ENCODE measurements at regions not wholly inside any gene's neighbourhood (a gene's known extent, or its start where the extent isn't known, plus 50 kb on each side); places are given as distances from the start of the nearest gene placed in this dataset.

- ATAC-seq (peak; percentile 56), DNase-seq (peak in 1 of 3 donors; percentile 13)
- no peaks in the 10 kb centered on the region for H3K4me1 ChIP-seq (ENCODE audit: low read depth)
- H3K9me3 ChIP-seq, result no peaks in the 10 kb centered on the region
- no peaks in the 10 kb centered on the region for H3K36me3 ChIP-seq (ENCODE audit: low read depth)
- H3K4me3 ChIP-seq, result no peak overlapping the region
- TF ChIP-seq CTCF (IDR thresholded peaks at IDR 0.05), result no peak
- intact Hi-C loops (cut with DNase I, micrococcal nuclease), result no loop called here
Measured at GRCh38 chr4:175951794-175952193, 113.8 kb upstream of the WDR17 start.

- H3K9me3 ChIP-seq, result no peaks in the 10 kb centered on the region
- no peak for ATAC-seq
- no peak overlapping the region for H3K4me3 ChIP-seq
- no peak for TF ChIP-seq CTCF (IDR thresholded peaks at IDR 0.05)
- H3K36me3 ChIP-seq (ENCODE audit: low read depth), result no peaks in the 10 kb centered on the region
- intact Hi-C loops (cut with DNase I, micrococcal nuclease), result no loop called here
- DNase-seq, result no peak
- H3K4me1 ChIP-seq (ENCODE audit: low read depth), result no peaks in the 10 kb centered on the region
Measured at GRCh38 chr4:175953116-175953515, 112.5 kb upstream of the WDR17 start.

GRCh38 chr4:175953960-175954521 is 111.6 kb upstream of the WDR17 start:
- DNase-seq (no peak), ATAC-seq (no peak)
- TF ChIP-seq CTCF (IDR thresholded peaks at IDR 0.05), result no peak
- intact Hi-C loops (cut with DNase I, micrococcal nuclease), result no loop called here
- no peak overlapping the region for H3K4me3 ChIP-seq
- no peaks in the 10 kb centered on the region for H3K9me3 ChIP-seq
- no peaks in the 10 kb centered on the region for H3K36me3 ChIP-seq (ENCODE audit: low read depth)
- H3K4me1 ChIP-seq (ENCODE audit: low read depth), result no peaks in the 10 kb centered on the region

- no peak for TF ChIP-seq CTCF (IDR thresholded peaks at IDR 0.05)
- no peak for ATAC-seq
- Histone ChIP-seq H3K4me3 (no peak overlapping the region), H3K9me3 (no peaks in the 10 kb centered on the region), H3K4me1 (ENCODE audit: low read depth) (no peaks in the 10 kb centered on the region), H3K36me3 (ENCODE audit: low read depth) (no peaks in the 10 kb centered on the region)
- no peak for DNase-seq
- intact Hi-C loops (cut with DNase I, micrococcal nuclease), result no loop called here
Measured at GRCh38 chr4:175954685-175955084, 111.0 kb upstream of the WDR17 start.

GRCh38 chr4:175961604-175962003 is 104.0 kb upstream of the WDR17 start:
- DNase-seq (no peak), ATAC-seq (no peak)
- no peak overlapping the region for H3K4me3 ChIP-seq
- TF ChIP-seq CTCF (IDR thresholded peaks at IDR 0.05), result no peak
- H3K9me3 ChIP-seq, result no peaks in the 10 kb centered on the region
- intact Hi-C loops (cut with DNase I, micrococcal nuclease), result no loop called here
- H3K36me3 ChIP-seq (ENCODE audit: low read depth), result no peaks in the 10 kb centered on the region
- H3K4me1 ChIP-seq (ENCODE audit: low read depth), result no peaks in the 10 kb centered on the region

- H3K4me3 ChIP-seq, result no peak overlapping the region
- intact Hi-C loops (cut with DNase I, micrococcal nuclease), result no loop called here
- no peak for TF ChIP-seq CTCF (IDR thresholded peaks at IDR 0.05)
- H3K9me3 ChIP-seq, result no peaks in the 10 kb centered on the region
- ATAC-seq (no peak), DNase-seq (no peak)
- no peaks in the 10 kb centered on the region for H3K36me3 ChIP-seq (ENCODE audit: low read depth)
- H3K4me1 ChIP-seq (ENCODE audit: low read depth), result no peaks in the 10 kb centered on the region
Measured at GRCh38 chr4:175970072-175970471, 95.6 kb upstream of the WDR17 start.
